ENCODE measurements at regions not wholly inside any gene's neighbourhood (a gene's known extent, or its start where the extent isn't known, plus 50 kb on each side); places are given as distances from the start of the nearest gene placed in this dataset.

DNA sequence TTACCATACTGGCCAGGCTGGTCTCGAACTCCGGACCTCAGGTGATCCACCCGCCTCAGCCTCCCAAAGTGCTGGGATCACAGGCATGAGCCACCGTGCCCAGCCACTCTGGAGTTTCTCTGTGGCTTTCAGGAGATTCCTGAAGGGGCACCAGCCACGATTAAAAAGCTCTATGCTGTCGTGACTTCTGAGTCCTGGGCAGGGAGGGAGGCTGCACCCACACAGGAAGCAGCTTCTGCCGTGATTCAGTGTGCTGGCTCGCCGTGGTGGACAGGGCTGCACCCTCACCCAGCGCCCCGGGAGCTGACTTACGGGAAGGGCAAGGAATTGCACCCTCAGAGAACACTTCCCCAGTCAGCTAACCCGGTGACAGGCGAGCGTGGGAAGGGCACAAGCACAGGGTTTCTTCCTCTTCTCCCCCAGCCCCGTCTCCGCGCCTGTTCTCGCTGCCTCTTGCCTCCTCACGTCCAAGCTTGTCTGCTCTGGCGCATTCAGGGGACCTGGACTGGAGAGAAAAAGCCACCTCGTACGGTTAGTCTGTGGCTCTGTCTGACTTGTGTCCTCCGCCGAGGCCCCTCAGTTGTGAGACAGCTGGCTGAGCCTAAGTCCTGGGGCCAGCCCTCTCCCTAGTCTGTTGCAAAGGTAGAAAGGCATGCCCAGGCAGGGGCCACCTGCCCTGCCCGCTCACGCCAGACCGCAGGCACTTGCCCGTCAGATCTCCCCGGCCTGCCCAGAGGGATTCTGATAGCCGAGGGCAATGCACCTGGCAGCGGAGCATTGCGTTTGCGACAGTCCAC, 145.0 kb downstream of the SEC14L1 start (continued):
- TF ChIP-seq, protein P1, sequence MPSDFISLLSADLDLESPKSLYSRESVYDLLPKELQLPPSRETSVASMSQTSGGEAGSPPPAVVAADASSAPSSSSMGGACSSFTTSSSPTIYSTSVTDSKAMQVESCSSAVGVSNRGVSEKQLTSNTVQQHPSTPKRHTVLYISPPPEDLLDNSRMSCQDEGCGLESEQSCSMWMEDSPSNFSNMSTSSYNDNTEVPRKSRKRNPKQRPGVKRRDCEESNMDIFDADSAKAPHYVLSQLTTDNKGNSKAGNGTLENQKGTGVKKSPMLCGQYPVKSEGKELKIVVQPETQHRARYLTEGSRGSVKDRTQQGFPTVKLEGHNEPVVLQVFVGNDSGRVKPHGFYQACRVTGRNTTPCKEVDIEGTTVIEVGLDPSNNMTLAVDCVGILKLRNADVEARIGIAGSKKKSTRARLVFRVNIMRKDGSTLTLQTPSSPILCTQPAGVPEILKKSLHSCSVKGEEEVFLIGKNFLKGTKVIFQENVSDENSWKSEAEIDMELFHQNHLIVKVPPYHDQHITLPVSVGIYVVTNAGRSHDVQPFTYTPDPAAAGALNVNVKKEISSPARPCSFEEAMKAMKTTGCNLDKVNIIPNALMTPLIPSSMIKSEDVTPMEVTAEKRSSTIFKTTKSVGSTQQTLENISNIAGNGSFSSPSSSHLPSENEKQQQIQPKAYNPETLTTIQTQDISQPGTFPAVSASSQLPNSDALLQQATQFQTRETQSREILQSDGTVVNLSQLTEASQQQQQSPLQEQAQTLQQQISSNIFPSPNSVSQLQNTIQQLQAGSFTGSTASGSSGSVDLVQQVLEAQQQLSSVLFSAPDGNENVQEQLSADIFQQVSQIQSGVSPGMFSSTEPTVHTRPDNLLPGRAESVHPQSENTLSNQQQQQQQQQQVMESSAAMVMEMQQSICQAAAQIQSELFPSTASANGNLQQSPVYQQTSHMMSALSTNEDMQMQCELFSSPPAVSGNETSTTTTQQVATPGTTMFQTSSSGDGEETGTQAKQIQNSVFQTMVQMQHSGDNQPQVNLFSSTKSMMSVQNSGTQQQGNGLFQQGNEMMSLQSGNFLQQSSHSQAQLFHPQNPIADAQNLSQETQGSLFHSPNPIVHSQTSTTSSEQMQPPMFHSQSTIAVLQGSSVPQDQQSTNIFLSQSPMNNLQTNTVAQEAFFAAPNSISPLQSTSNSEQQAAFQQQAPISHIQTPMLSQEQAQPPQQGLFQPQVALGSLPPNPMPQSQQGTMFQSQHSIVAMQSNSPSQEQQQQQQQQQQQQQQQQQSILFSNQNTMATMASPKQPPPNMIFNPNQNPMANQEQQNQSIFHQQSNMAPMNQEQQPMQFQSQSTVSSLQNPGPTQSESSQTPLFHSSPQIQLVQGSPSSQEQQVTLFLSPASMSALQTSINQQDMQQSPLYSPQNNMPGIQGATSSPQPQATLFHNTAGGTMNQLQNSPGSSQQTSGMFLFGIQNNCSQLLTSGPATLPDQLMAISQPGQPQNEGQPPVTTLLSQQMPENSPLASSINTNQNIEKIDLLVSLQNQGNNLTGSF (CRISPR knock-in tag; IDR thresholded peaks at IDR 0.05), result no peak
- TF ChIP-seq, protein P2, sequence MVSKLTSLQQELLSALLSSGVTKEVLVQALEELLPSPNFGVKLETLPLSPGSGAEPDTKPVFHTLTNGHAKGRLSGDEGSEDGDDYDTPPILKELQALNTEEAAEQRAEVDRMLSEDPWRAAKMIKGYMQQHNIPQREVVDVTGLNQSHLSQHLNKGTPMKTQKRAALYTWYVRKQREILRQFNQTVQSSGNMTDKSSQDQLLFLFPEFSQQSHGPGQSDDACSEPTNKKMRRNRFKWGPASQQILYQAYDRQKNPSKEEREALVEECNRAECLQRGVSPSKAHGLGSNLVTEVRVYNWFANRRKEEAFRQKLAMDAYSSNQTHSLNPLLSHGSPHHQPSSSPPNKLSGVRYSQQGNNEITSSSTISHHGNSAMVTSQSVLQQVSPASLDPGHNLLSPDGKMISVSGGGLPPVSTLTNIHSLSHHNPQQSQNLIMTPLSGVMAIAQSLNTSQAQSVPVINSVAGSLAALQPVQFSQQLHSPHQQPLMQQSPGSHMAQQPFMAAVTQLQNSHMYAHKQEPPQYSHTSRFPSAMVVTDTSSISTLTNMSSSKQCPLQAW (CRISPR knock-in tag; IDR thresholded peaks at IDR 0.05), result no peak
- TF ChIP-seq POLR2G (IDR thresholded peaks at IDR 0.05; ENCODE audit: low read depth, low read length) (peak; percentile 78), MLLT10 (CRISPR knock-in tag; IDR thresholded peaks at IDR 0.05) (no peak), POLR2AphosphoS5 (IDR thresholded peaks at IDR 0.05; ENCODE audit: low read depth, low read length) (peak; percentile 9; the same call in 1 of the 2 replicates), MATR3 (CRISPR knock-in tag; IDR thresholded peaks at IDR 0.05) (no peak), MEIS2 (CRISPR knock-in tag; IDR thresholded peaks at IDR 0.05) (no peak), TMF1 (CRISPR knock-in tag; IDR thresholded peaks at IDR 0.05; ENCODE audit: low read depth) (no peak), RBM39 (IDR thresholded peaks at IDR 0.05; ENCODE audit: low read depth, low read length, poor library complexity, severe bottlenecking) (peak; percentile 15), ZNF251 (CRISPR knock-in tag; IDR thresholded peaks at IDR 0.05) (0 out of 2 replicates have a peak, but pooled peaks have one; percentile 50), ZNF333 (CRISPR knock-in tag; IDR thresholded peaks at IDR 0.05; ENCODE audit: borderline replicate concordance) (no peak), ONECUT2 (CRISPR knock-in tag; IDR thresholded peaks at IDR 0.05) (no peak)
- TF ChIP-seq, protein P3, sequence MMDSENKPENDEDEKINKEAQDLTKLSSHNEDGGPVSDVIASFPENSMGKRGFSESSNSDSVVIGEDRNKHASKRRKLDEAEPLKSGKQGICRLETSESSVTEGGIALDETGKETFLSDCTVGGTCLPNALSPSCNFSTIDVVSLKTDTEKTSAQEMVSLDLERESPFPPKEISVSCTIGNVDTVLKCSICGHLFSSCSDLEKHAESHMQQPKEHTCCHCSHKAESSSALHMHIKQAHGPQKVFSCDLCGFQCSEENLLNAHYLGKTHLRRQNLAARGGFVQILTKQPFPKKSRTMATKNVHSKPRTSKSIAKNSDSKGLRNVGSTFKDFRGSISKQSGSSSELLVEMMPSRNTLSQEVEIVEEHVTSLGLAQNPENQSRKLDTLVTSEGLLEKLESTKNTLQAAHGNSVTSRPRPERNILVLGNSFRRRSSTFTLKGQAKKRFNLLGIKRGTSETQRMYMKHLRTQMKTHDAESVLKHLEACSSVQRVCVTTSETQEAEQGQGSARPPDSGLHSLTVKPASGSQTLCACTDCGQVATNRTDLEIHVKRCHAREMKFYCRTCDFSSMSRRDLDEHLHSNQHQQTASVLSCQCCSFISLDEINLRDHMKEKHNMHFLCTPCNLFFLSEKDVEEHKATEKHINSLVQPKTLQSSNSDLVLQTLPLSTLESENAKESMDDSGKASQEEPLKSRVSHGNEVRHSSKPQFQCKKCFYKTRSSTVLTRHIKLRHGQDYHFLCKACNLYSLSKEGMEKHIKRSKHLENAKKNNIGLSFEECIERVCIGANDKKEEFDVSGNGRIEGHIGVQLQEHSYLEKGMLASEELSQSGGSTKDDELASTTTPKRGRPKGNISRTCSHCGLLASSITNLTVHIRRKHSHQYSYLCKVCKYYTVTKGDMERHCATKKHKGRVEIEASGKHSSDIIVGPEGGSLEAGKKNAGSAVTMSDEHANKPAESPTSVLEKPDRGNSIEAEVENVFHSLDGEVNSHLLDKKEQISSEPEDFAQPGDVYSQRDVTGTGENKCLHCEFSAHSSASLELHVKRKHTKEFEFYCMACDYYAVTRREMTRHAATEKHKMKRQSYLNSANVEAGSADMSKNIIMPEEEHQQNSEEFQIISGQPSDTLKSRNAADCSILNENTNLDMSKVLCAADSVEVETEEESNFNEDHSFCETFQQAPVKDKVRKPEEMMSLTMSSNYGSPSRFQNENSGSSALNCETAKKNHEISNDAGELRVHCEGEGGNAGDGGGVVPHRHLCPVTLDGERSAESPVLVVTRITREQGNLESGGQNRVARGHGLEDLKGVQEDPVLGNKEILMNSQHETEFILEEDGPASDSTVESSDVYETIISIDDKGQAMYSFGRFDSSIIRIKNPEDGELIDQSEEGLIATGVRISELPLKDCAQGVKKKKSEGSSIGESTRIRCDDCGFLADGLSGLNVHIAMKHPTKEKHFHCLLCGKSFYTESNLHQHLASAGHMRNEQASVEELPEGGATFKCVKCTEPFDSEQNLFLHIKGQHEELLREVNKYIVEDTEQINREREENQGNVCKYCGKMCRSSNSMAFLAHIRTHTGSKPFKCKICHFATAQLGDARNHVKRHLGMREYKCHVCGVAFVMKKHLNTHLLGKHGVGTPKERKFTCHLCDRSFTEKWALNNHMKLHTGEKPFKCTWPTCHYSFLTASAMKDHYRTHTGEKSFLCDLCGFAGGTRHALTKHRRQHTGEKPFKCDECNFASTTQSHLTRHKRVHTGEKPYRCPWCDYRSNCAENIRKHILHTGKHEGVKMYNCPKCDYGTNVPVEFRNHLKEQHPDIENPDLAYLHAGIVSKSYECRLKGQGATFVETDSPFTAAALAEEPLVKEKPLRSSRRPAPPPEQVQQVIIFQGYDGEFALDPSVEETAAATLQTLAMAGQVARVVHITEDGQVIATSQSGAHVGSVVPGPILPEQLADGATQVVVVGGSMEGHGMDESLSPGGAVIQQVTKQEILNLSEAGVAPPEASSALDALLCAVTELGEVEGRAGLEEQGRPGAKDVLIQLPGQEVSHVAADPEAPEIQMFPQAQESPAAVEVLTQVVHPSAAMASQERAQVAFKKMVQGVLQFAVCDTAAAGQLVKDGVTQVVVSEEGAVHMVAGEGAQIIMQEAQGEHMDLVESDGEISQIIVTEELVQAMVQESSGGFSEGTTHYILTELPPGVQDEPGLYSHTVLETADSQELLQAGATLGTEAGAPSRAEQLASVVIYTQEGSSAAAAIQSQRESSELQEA (CRISPR knock-in tag; IDR thresholded peaks at IDR 0.05; ENCODE audit: not compliant biosample characterization), result peak; percentile 15

Data from HepG2 (cell line).